ENCODE measurements at regions not wholly inside any gene's neighbourhood (a gene's known extent, or its start where the extent isn't known, plus 50 kb on each side); places are given as distances from the start of the nearest gene placed in this dataset.
"Not testable (repeated sequence)": the region's sequence is repeated elsewhere in the genome, so short reads cannot be mapped to it uniquely, and the experiment has no call there.

DNA sequence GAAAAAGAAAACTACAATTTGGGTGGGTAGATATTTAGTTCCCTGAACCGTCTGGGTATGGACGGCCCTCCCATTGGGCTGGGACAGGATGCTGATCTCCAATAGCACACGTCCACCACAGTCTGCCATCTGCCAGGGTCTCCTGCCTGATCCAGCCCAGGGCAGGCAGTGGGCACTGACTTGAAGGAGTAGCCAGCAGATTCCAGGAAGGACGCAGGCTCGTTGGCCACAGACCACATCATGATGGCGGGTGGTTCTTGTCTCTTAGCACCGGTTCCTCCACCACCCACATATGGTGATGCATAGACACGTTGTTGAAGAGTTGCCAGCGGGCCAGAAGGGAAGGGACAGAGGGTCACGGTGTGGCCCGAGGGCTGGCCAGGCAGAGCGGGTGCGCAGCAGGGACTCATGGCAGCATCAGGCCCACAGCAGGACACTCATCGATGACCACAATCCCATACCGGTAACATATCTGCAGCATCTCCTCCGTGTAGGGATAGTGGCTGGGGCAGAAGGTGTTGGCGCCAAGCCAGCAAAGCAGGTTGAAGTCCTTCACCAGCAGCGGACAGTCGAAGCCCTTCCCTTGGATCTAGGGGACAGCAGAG is 155.8 kb upstream of the FAM174A start:
- not testable (repeated sequence) for DNase-seq

DNA sequence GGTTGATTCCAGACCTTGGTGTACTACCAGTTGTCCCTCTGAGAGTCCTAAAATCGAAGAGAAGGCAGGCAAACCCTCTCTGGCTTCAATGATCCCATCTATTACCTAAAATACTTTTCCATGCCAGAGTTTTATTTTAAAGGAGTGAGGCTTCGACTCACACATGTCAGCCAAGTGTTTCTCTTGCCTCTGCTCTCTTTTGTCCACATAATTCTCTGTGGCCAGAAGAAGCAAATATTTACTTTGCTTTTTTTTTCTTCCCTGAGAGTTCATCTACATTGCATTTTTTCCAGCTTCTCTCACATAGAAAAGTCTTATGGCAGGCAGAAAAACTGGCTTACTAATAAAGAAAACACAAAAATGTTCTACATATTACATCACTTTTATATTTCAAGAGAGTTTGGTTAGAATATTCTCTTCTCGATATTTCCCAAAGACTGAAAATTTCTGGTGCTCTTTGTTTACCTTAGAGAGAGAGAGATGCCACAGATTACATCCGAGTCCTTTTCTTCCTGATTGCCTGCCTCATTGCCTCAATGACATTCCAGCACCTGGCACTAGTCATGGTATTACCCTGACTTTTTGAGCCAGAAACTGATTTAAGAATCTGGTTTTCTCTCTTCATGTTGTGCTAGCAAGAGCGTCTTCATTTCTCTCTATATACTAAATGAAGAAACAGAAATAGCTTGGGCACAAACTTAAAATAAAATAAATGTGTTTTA is 170.3 kb upstream of the FAM174A start:
- DNase-seq, result not testable (repeated sequence)

DNA sequence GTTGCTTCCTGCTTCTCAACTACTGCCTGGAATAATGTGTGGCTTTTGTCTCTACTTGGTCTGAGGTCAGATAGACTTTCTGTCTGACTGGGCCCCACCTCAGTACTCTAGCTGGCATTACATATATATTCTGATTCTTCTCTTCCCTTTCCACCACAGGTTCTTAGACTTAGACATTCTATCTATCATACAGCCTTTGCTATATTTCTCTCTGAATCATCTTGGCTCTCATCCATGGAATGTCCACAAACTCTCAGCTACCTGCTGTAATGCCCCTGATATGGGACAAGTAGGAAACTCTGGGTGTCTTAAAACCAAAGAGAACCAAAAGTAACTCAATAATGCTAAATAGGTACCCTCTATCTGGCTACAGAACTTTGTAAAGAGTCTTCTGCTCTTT is 170.8 kb upstream of the FAM174A start:
- DNase-seq, result not testable (repeated sequence)

DNA sequence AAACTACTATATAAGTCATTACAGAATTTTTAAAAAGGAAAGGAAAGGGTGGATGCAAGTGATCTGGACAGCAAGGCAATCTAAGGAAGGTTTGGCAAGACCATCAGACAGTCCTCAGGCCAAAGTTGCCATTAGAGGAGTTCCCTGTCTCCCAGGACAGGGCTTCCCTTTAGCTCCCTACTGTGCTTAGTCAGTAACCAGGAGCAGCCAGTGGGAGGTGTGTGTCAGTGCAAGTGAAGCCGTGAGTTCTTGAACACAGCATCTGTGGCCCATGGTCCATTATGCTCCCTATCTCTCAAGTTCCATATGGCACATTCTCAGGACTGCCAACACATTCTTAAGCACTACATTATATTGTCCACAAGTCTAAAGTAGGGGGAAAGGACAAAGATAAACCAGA is 175.2 kb upstream of the FAM174A start:
- DNase-seq, result not testable (repeated sequence)

DNA sequence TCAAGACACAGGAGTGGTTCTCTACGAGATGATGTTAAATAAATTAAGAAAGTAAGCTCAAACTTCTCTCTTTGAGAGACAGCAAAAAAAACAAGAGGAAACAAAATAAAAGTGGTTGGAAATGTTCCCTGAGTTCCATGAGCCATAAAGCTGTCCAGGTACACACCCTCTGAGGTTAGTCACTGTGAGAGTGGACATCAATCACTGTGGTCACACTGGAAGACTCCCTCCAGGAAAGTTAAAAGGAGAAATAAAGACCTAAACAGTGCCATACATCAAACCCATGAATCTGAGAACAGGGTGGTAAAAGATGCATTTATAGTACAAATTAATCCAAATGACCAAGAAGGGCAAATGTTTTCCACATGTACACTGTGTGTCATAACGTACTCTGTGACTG is 188.9 kb upstream of the FAM174A start:
- DNase-seq, result not testable (repeated sequence)

DNA sequence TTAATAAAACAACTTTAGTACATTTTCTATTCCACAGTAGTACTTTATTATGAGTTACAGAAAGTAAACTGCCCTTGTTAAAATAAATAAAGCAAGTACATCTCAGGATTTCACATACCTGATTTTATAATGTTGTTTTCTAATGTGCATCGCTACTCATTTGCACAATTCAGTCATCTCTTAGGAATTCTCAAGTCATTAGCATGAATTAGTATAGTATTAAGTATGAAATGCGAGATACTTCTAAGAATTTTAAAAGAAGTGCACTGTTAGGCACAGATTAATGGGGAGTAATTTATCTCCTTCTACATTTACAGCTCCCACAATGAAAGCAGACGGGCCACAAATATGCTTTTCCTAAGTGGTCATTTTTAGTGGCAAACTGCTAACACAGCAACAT is 193.7 kb upstream of the FAM174A start:
- DNase-seq, result not testable (repeated sequence)

DNA sequence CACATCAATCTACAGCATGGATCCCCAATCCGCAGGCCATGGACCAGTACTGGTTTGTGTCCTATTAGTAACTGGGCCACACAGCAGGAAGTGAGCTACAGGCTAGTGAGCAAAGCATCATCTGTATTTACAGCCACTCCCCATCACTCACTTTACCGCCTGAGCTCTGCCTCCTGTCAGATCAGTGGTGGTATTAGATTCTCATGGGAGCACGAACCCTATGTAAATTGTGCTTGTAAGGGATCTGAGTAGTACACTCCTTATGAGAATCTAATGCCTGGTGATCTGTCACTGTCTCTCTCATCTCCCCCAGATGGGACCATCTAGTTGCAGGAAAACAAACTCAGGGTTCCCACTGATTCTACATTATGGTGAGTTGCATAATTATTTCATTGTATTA is 212.7 kb upstream of the FAM174A start:
- DNase-seq, result no peak

DNA sequence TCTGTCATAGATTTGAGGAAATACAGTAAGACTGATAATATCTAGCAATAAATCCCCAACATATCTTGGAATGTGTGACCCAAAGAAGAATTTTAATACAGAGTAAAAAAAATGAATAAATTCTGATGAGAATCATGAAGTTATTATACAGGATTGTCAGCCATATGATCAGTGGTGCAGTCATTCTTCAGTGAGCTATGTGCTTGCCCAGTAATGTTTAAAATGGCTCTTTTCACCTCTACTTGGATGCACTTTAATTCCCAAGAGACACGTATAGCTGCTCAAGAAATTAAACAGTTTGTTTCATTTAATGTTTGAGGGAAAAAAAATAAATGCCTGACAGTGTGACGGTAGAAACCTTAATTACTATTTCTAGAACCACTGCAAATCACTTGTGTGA is 215.3 kb upstream of the FAM174A start:
- DNase-seq, result no peak

DNA sequence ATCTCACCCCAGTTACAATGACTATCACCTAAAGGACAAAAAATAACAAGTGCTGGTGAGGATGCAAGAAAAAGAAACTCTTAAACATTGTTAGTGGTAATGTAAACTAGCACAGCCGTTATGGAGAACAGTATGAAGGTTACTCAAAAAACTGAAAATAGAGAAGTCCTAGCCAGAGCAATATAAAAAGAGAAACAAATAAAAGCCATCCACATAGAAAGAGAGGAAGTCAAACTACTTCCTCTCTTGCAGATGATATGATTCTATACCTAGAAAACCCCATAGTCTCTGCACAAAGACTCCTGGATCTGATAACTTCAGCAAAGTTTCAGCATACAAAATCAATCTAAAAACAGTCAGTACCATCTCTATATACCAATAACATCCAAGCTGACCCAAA is 221.5 kb upstream of the FAM174A start:
- peak; percentile 85 for DNase-seq

DNA sequence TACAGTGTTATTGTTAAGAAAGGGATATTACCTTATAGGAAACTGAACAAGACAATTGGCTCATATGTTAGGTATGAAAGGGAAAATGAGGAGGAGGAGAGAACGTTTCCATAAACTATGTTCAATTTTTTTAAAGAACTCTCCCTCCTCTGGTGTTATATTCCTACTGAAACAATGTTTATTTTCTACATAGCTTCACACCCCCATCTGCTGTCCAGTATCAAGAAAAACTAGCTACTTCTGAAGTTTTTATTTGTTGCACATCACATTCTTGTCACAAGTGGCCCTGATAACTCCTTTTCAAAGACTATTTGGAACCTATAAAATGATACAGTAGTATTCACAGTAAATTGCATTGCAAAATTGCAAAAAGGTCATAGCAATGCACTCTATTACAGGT is 223.4 kb upstream of the FAM174A start:
- DNase-seq, result peak; percentile 38

DNA sequence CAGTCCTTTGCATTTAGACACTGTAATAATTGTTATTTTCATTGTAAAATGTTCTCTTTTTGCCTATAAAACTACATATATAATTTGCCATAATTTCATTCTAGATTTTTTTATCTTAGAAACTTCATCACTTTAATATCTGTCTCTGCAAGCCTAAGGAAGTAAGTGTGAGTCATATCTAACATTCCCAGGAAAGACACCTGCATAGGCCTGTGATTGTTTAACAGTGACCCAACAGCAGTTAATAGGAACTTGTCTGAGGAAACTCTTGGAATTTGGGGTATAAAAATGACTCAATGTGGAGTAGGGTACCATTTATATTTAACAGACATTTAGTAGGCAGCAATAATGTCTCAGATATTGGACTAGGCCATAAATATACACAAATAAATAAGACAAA is 229.2 kb upstream of the FAM174A start:
- no peak for DNase-seq

DNA sequence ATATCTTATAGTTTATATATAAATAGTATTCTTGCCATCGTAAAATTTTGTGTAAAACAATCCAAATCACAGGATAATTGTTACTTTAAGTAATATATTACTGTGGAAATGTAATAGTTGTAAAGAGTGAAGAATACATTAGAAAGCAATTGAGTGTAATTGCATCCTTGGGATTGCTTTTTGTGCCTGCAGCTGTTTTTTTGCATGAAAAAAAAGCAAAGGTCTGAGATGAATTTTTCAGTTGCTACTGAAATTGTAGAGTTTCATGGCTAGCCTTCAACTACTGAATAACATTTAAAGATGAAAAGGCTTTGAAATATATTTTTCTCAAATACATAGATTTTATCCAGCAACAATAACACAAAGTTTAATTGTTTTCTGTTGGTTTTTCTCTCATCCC is 232.0 kb upstream of the FAM174A start:
- no peak for DNase-seq

DNA sequence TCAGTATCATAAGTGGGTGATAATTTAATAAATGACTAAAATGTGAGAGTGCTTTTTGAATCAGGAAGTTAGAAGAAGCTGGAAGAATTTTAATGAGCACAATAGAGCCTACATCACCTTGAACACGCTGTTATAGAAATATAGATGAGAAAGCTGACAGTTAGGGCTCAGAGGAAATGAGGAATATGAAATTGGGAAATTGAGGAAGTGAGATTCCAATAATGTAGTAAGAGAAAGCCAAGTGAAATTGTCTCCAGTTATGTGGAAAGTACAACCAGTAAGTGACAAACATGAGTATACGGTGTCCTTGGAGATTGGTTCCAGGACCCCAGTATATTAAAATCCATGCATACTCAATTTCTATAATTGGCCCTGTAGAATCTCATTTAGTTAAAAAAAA is 235.9 kb upstream of the FAM174A start:
- peak; percentile 90 for DNase-seq

DNA sequence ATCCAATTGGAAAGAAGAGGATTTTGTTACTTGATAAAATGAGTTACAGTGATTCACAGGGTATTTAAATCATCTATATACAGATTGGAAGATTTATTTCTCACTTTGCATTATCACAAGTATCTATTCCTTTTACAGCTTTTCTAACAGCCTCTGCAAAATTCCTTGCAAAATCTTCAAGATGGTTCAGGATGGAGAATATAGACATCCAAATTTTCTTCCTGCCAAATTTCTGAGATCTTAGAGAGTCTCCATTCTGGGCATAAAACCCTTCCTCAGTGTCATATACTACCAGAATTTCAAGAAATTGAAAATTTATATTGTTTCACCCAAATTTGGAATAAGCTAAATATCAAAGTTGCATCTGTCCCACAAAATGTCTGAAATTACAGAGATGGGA is 259.1 kb upstream of the FAM174A start:
- no peak for DNase-seq

DNA sequence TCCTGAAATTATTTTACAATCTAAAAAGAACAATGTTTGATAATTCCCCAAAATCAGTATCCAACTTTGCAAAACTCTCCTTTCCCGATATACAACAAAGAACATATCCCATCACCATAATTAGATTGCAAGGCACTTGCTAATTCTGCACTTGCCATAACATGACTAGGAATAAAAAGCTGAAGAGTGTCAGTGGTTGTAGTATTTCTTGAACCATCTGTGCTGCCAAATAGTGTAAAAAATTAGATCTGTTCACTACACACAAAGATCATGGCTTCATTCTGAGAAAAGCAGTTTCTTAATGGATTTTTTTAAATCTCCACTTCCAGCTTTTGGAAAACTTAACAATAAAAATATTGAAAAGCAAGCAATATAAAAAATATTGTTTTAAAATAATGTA is 259.5 kb upstream of the FAM174A start:
- no peak for DNase-seq

DNA sequence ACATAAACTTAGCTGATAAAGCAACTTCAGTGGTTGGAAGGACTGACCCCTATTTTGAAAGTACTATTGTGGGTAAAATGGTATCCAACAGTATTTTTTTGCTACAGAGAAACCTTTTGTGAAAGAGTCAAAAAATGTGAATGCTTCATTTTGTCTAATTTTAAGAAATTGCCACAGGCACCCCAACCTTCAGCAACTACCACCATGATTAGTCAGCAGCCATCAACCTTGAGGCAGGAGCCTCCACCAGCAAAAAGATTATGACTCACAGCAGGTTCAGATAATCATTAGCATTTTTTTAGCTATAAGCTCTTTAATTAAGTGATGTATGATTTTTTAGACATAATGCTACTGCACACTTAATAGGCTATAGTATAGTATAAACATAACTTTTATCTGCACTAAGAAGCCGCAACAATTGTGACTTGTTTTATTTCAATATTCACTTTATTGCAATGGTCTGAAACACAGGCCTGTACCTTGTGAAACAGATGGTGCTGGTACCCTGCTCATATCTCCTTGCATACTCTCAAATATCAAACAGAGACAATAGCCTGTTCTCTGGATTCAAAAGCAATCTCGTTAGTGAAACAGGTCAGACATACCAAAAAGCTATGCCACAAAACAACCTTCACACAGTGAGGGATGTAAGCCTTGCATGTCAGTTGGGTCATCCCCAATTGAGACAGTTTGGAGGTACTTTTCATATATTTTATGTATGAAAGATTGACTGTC is 261.2 kb upstream of the FAM174A start:
- DNase-seq, result no peak

DNA sequence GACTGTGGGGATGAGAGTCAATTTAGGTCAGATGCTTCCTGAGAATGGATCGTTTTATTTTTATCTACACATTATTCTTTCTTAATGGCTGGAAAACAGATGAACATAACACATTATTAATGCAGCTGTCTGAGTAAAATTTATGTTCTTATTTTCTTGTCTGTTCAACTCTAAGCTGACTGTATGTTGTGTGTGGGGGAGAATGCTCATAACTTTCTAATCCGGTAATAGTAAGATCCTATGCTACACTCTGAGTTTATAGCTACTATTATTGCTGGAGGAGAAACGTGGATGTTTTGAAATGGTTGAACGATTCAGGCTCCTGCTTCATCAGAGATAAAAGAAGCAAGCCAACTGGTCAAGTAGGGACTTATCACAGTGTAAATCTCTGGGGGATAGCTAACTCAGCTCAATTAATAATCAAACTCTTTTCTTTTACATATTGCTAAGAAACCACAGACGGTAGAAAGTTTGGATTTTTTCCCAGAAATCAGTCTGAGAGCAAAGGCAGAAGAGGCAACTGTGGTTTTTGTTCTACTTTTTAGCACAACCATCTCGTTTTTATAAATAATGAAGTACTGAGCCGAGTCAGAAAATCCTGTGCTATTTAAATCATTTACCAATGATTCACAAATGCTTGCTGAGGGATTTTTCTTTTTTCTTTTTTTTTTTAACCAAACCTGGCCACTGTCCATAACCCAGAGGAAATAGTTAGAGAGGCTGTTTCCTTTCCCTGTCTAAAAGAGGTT is 265.0 kb upstream of the FAM174A start:
- DNase-seq, result peak; percentile 14

DNA sequence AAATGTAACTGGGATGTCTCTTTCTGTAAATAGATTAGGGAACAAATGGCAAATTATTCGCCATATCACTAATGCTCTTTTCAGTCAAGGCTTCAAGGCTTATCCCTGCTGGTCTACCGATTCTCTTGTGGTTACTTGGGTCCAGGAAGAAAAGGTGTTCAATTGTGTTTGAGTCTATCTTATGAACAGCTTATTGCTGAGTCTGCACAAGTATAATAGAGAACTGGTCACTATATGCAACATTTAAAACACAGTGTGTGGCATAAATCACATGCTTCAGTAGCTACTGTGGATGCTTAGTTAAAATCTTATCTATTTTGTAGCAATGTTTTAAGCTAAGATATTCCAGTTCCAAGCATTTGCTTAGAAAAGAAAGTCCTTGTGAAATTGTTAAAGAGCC is 274.2 kb upstream of the FAM174A start:
- DNase-seq, result no peak

DNA sequence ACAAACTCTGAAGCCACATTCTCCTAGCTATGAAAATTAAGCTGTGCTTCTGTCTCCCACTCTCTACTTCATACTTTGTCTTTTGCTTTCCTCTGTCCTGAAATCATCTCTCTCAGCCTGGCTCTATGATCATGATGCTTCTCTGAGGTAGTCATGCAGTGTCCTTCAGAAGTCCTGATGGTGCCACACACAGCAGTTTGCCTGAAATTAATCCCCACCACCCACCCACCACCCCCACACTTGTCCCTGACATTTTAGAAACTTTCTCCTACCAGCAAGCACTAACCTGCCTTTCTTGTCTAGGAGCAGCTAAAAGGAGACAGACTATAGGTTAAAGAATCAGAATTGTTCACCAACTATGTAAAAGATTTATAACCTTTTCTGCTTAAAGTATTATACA is 282.2 kb upstream of the FAM174A start:
- no peak for DNase-seq

DNA sequence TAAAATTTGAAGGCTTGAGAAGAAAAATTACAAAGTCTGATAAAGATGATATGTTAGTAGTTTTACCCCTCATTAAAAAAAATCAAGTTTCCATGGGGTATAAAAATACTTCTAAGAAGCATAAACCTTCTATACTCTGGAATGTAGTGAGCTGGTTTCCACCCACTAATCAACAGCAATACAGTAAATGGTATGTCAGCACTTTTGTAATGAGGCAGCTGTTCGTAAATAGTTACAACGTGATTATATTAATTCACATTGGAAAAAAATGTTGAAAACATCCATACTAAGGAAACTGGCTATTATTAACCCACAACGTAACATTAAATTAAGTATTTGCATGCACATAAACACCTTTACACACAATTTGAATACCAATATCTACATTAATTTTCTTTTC is 283.1 kb upstream of the FAM174A start:
- DNase-seq, result no peak

DNA sequence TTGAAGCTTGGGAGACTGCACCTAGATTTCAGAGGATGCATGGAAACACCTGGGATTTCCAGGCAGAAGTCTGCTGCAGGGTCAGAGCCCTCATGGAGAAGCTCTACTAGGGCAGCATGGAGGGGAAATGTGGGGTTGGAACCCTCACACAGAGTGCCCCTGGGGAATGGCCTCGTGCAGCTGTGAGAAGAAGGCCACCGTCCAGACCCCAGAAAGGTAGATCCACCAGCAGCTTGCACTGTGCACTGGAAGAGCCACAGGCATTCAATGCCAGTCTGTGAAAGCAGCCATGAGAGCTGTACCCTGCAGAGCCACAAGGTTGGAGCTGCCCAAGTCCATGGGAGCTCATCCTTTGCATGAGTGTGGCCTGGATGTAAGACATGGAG is 285.3 kb upstream of the FAM174A start:
- DNase-seq, result no peak

DNA sequence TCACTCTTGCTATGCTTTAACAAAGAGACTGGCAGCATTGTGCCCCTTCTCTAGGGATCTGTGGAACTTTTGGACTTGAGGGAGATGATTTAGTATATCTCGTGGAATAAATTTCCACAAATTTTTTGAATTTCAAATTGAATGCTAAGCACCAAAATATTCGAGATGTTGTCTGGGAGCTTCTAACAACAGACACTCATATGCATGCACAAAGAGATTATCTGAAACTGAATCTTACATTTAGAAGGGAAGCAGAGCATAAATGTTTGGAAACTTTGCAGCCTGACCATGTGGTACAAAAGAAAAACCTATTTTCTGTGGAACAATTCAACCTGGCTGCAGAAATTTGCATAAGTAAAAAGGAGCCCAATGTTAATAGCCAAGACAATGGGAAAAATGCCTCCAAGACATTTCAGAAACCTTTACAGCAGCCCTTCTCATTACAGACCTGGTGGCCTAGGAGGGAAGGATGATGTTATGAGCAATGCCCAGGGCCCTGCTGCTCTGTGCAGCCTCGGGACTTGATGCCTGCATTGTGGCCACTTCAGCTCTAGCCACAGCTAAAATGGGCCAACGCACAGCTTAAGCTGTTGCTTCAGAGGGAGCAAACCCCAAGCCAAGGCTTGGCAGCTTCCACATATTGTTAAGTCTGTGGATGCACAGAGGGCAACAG is 285.8 kb upstream of the FAM174A start:
- DNase-seq, result peak; percentile 16

DNA sequence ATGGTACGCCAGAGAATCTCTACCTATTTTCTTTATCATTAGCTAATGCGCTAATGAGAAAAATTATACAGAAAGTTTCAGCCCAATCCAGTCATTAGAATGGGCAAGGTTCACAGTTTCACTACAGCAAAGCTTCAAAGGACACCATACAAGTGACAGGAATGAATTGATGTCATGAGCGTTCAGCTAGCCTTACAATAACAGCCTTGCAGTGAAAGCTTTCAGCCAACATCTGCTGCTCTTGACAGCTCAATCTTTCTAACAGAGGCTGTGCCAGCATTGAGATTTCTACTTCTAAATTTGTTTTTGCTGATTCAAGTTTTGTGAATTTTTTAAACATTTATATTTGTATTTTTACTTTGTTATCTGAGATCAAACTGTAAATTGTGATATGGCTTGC is 302.4 kb upstream of the FAM174A start:
- DNase-seq, result no peak

Measured in MV-4-11 (cell line).